ENCODE measurements at regions not wholly inside any gene's neighbourhood (a gene's known extent, or its start where the extent isn't known, plus 50 kb on each side); places are given as distances from the start of the nearest gene placed in this dataset.

- Mint-ChIP-seq H3K4me3 (peak overlapping the region; percentile 88), H3K4me1 (peaks cover 58% of the 10 kb centered on the region), H3K27ac (peak overlapping the region; percentile 11), H3K9me3 (no peaks in the 10 kb centered on the region), H3K27me3 (ENCODE audit: insufficient read depth) (peaks cover 8% of the 10 kb centered on the region), H3K36me3 (ENCODE audit: low read depth) (no peaks in the 10 kb centered on the region)
- no peak overlapping the region for H3K27ac ChIP-seq (ENCODE audit: low read depth, low read length)
- H3K27me3 ChIP-seq (ENCODE audit: control insufficient read depth, insufficient read depth, low read length, poor library complexity, severe bottlenecking), result no peaks in the 10 kb centered on the region
- DNase-seq, result peak; percentile 86
- no peak for TF ChIP-seq CTCF (conservative IDR thresholded peaks at IDR 0.05)
- 0 to 3% methylated on average over 8 to 29 of the region's 29 CpGs for WGBS, 2 experiments (ENCODE audit: insufficient coverage in 1 of 2, insufficient read length in 1 of 2)
- peak overlapping the region; percentile 85 for H3K4me3 ChIP-seq (ENCODE audit: low read length)
- H3K4me1 ChIP-seq (ENCODE audit: control insufficient read depth, insufficient read depth, low read length), result peaks cover 32% of the 10 kb centered on the region
- no peaks in the 10 kb centered on the region for H3K36me3 ChIP-seq (ENCODE audit: control insufficient read depth, insufficient read depth, low read length)
- H3K9ac ChIP-seq (ENCODE audit: extremely low read depth, low read length, poor library complexity, severe bottlenecking), result peak overlapping the region; percentile 35
- H3K9me3 ChIP-seq (ENCODE audit: control insufficient read depth, low read length), result no peaks in the 10 kb centered on the region
These were observed 88.8 kb upstream of the IPO9 start for GRCh38 chr1:201740086-201740541.

GRCh38 chr1:201740670-201741111 lies 88.3 kb upstream of the IPO9 start:
- peaks cover 8% of the 10 kb centered on the region for H3K27me3 Mint-ChIP-seq (ENCODE audit: insufficient read depth)
- H3K27me3 ChIP-seq (ENCODE audit: control insufficient read depth, insufficient read depth, low read length, poor library complexity, severe bottlenecking), result no peaks in the 10 kb centered on the region
- 5 to 10% methylated on average over 4 to 8 of the region's 9 CpGs for WGBS, 2 experiments (ENCODE audit: insufficient coverage in 1 of 2, insufficient read length in 1 of 2)
- H3K4me3 Mint-ChIP-seq, result peak overlapping the region; percentile 88
- peak overlapping the region; percentile 85 for H3K4me3 ChIP-seq (ENCODE audit: low read length)
- H3K36me3 Mint-ChIP-seq (ENCODE audit: low read depth), result no peaks in the 10 kb centered on the region
- peak; percentile 80 for DNase-seq
- H3K4me1 Mint-ChIP-seq, result peaks cover 52% of the 10 kb centered on the region
- H3K36me3 ChIP-seq (ENCODE audit: control insufficient read depth, insufficient read depth, low read length), result no peaks in the 10 kb centered on the region
- H3K27ac ChIP-seq (ENCODE audit: low read depth, low read length), result no peak overlapping the region
- H3K9me3 Mint-ChIP-seq, result no peaks in the 10 kb centered on the region
- no peak overlapping the region for H3K9ac ChIP-seq (ENCODE audit: extremely low read depth, low read length, poor library complexity, severe bottlenecking)
- no peak for TF ChIP-seq CTCF (conservative IDR thresholded peaks at IDR 0.05)
- peaks cover 32% of the 10 kb centered on the region for H3K4me1 ChIP-seq (ENCODE audit: control insufficient read depth, insufficient read depth, low read length)
- peak overlapping the region; percentile 11 for H3K27ac Mint-ChIP-seq
- no peaks in the 10 kb centered on the region for H3K9me3 ChIP-seq (ENCODE audit: control insufficient read depth, low read length)

GRCh38 chr1:201741763-201742342 lies 87.1 kb upstream of the IPO9 start:
- Histone ChIP-seq H3K9ac (ENCODE audit: extremely low read depth, low read length, poor library complexity, severe bottlenecking) (no peak overlapping the region), H3K4me3 (ENCODE audit: low read length) (no peak overlapping the region), H3K27ac (ENCODE audit: low read depth, low read length) (no peak overlapping the region), H3K4me1 (ENCODE audit: control insufficient read depth, insufficient read depth, low read length) (peaks cover 25% of the 10 kb centered on the region), H3K9me3 (ENCODE audit: control insufficient read depth, low read length) (no peaks in the 10 kb centered on the region), H3K36me3 (ENCODE audit: control insufficient read depth, insufficient read depth, low read length) (no peaks in the 10 kb centered on the region), H3K27me3 (ENCODE audit: control insufficient read depth, insufficient read depth, low read length, poor library complexity, severe bottlenecking) (no peaks in the 10 kb centered on the region)
- Mint-ChIP-seq H3K9me3 (no peaks in the 10 kb centered on the region), H3K4me1 (peaks cover 41% of the 10 kb centered on the region), H3K27ac (no peak overlapping the region), H3K36me3 (ENCODE audit: low read depth) (peaks cover under 1% of the 10 kb centered on the region), H3K4me3 (peak overlapping the region; percentile 88), H3K27me3 (ENCODE audit: insufficient read depth) (peaks cover 8% of the 10 kb centered on the region)
- 91 to 100% methylated on average over 2 to 3 of the region's 3 CpGs for WGBS, 2 experiments (ENCODE audit: insufficient coverage in 1 of 2, insufficient read length in 1 of 2)
- no peak for DNase-seq
- no peak for TF ChIP-seq CTCF (conservative IDR thresholded peaks at IDR 0.05)
